GM19099 (cell line): ENCODE measurements at regions not wholly inside any gene's neighbourhood (a gene's known extent, or its start where the extent isn't known, plus 50 kb on each side); places are given as distances from the start of the nearest gene placed in this dataset.

Experiments used
- POLR2A ChIP-seq: IDR thresholded peaks from 3 replicates; pipeline ENCODE4 v1.6.1; 2011; ENCODE audit warnings: low read depth; ENCODE audit not compliant: insufficient read length; ENCODE audit errors: extremely low read depth

DNA sequence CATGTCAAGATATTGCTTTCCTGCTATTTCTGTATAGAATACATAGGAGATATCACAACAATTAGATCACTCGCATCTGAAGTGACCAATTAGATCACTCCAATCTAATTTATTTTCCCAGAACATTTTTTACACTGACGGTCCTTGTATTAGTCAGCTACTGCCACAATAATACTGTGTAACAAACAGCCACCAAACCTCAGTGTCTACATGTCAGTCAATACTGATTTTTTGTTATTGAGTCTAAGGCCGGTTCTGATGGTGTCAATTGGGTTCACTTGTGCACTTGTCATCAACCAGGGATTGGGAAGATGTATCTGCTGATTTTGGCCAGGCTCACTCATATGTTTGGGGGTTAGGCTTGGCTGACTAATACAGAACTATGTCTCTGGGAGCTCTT, 275.9 kb upstream of the NFE2L3 start:
- no peak for TF ChIP-seq POLR2A

- no peak for TF ChIP-seq POLR2A
These were observed 273.9 kb upstream of the NFE2L3 start for GRCh38 chr7:25877802-25878789.

- TF ChIP-seq POLR2A: no peak
These were observed 272.2 kb upstream of the NFE2L3 start for GRCh38 chr7:25879799-25880198.

DNA sequence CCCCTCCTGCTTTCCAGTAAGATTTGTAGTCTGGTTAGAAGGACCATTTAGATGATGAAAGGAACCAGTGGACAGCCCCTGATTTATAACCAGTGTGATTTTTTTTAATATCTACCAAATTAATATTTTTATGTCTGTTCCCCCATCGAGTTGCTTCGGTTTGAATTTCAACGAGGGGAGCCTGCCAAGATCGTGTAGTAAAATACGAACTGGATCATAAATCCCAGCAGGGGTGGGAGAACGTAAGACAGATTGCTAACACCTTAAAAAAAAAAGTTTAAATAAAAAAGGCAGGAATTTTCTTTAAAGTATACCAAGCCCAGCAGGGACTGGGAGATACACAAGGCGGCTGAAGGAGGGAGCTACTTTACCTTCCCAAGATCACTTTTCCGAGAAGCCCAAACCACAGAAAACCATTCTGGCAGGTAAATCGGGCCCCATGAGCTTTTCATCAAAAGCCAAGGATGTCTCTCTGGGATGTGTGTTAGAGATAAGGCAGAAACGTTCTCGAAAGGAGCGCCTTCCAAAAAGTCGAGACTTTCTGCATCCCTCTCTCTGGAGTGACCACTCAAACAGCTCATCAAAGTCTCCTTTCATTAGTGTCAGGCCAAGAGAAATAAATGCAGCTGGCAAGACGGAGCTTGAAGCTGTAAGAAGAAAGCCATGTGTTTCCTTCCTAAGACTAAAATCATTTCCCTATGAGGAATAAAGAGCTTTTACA, 270.5 kb upstream of the NFE2L3 start:
- no peak for TF ChIP-seq POLR2A

DNA sequence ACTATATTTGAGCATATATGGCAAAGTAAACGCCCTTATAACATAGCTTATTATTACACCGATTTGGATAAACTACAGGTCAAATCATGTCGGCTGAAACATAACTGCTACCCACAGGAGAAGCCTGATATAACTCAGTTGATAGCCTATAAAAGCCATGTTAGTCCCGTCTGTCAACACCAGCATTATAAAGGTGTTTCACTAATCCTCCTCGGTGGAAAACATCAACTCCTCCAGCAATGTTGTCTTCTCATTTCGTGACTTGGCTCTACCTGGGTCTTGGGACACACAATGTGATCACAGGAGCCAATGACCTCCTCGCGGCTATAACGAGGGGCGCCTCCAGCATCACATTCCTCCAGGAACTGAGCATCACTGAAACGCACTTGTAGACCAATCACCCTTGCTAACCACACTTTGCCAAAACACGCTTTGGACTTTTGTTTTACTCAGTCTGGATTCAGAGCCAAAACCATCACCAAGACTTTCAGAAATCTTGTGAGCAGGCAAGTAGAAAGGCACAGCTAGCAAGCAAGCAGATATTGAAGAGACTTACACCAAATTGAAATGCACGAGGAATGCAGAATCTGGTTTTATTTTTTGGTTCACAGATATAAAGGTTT, 269.7 kb upstream of the NFE2L3 start:
- TF ChIP-seq POLR2A: no peak

DNA sequence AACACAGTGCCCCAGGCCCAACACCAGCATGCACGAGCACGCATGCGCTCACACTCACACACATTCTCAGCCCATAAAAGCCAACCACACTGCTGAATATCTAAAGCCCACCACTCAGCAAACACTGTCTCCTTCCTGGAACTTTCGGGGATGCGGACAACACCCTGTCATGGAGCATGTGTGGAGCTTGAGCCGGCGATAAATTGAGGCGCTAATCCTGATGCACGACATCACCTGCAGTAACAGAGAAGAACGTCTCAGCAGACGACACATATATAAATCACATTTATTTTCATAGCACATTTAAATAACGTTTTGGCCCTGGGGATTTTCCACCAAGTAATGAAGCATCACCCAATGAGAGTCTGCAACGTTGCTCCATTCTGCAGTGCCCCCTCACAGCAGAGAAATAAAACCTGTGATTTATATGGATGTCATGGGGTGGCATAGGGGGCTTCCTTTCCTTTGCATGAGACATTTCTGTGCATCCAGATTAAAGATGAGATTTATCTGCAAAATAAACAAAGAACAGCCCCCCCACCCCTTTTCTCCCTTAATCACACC, 267.7 kb upstream of the NFE2L3 start:
- no peak for TF ChIP-seq POLR2A

GRCh38 chr7:25885057-25885576, 266.9 kb upstream of the NFE2L3 start:
- TF ChIP-seq POLR2A: no peak

DNA sequence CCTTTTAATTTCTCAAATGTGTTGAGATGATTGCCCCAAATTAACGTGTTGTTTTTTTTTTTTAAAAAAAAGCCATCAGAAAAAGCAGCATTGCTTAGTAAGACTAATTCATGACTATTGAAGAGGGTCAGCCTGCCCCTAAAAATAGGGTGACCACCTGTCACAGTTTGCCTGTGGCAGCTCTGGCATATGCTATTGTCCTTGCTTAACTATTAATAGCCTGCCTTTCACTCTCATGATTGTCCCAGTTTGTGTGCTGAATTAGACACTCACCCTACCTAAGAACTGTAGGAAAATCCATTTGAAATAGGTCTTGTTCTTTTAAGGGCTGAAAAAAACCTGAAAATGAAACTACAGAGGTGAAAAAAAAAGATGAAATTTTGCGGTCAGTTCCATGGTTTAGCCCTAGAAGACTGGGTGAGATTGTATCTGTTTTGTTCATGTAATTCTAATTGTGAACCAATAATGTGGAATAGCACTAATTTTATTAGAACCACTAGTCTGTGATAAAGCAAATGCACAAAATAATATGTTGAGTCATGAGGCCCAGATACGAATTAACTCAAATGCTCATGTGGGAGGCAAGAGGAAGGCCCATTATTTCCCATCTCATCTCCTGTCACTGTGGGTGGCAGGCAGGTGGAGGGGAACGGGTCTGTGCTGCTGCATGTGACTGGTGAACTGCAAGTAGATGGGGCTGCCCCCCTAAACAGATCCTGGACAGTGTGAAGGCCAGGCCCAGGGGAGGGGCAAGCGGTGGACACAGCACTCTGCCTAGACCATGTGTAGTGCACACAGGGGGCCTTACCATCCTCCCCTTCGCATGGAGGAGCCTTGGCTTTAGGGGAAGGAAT, 265.4 kb upstream of the NFE2L3 start:
- no peak for TF ChIP-seq POLR2A

- TF ChIP-seq POLR2A: no peak
These were observed 264.7 kb upstream of the NFE2L3 start for GRCh38 chr7:25887266-25887665.

- no peak for TF ChIP-seq POLR2A
These were observed 264.0 kb upstream of the NFE2L3 start for GRCh38 chr7:25887795-25888559.

- no peak for TF ChIP-seq POLR2A
These were observed 262.2 kb upstream of the NFE2L3 start for GRCh38 chr7:25889765-25890164.

DNA sequence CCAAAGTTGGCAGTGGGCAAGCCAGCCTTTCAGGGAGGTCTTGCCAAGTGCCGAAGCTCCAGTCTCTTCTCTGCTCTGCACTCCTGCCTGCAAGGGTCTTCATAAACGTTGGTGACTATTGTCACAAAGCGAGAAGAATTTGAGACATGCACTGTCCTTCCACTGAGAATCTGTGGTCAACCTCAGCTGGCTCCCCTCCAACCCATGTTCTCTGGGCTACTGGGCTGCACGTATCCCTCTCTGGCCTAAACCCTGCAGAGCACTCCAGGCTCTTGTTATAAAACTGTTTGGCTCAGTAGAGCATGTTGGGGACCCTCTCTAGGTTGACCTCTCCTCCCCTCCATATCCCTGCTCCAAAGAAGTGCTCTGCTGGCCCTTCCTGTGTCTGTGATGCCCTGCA, 260.4 kb upstream of the NFE2L3 start:
- TF ChIP-seq POLR2A: no peak

DNA sequence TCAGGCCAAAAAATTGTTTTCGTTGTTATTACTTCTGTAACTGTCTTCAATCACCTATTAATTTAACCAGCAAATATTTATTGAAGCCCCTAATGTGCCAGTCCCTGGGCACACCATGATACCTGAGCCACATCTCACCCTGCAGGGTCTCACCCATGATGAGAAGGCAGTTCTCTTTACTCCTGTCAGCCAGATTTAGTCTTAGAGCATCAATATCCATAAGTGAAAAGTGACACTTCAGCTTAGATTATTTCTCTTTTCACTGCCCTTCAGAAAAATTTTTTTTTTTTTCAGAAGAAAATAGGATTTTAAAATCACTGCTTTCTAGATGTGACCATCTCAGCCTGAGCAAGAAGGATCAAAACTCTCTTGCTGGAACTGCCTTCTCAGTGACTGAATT, 258.6 kb upstream of the NFE2L3 start:
- TF ChIP-seq POLR2A: no peak
